Stimulated activated CD8-positive, alpha-beta memory T cell treated with anti-CD3 and anti-CD28 coated beads, Interleukin-15, amount 100 ng/mL, for 24 hours (primary cell): ENCODE measurements at regions not wholly inside any gene's neighbourhood (a gene's known extent, or its start where the extent isn't known, plus 50 kb on each side); places are given as distances from the start of the nearest gene placed in this dataset.

Source experiments
- DNase-seq: peaks from one replicate; pipeline ENCODE4 v3.0.0-alpha.2; 2020; ENCODE audit warnings: low read depth

GRCh38 chr6:119655124-119655523, 305.6 kb upstream of the MAN1A1 start:
- no peak for DNase-seq

- no peak for DNase-seq
These were observed 303.8 kb upstream of the MAN1A1 start for GRCh38 chr6:119653329-119653728.

GRCh38 chr6:119649531-119649930, 300.0 kb upstream of the MAN1A1 start:
- DNase-seq: no peak

- DNase-seq: no peak
These were observed 297.7 kb upstream of the MAN1A1 start for GRCh38 chr6:119647309-119647708.

- DNase-seq: no peak
These were observed 294.3 kb upstream of the MAN1A1 start for GRCh38 chr6:119643876-119644275.

GRCh38 chr6:119637768-119638167, 288.2 kb upstream of the MAN1A1 start:
- DNase-seq: no peak

GRCh38 chr6:119636060-119636459, 286.5 kb upstream of the MAN1A1 start:
- no peak for DNase-seq

GRCh38 chr6:119633461-119633860, 283.9 kb upstream of the MAN1A1 start:
- DNase-seq: no peak

- no peak for DNase-seq
These were observed 281.1 kb upstream of the MAN1A1 start for GRCh38 chr6:119630561-119631192.

GRCh38 chr6:119628691-119629594, 279.4 kb upstream of the MAN1A1 start:
- no peak for DNase-seq

GRCh38 chr6:119627908-119628669, 278.5 kb upstream of the MAN1A1 start:
- DNase-seq: no peak

- DNase-seq: no peak
These were observed 277.5 kb upstream of the MAN1A1 start for GRCh38 chr6:119626884-119627619.

GRCh38 chr6:119620846-119621555, 271.4 kb upstream of the MAN1A1 start:
- no peak for DNase-seq

GRCh38 chr6:119614138-119614537, 264.6 kb upstream of the MAN1A1 start:
- no peak for DNase-seq

GRCh38 chr6:119612911-119613381, 263.4 kb upstream of the MAN1A1 start:
- DNase-seq: no peak

GRCh38 chr6:119612176-119612891, 262.8 kb upstream of the MAN1A1 start:
- no peak for DNase-seq

- no peak for DNase-seq
These were observed 261.2 kb upstream of the MAN1A1 start for GRCh38 chr6:119610754-119611153.

GRCh38 chr6:119610265-119610664, 260.7 kb upstream of the MAN1A1 start:
- no peak for DNase-seq

GRCh38 chr6:119609865-119610264, 260.3 kb upstream of the MAN1A1 start:
- no peak for DNase-seq

GRCh38 chr6:119608994-119609393, 259.4 kb upstream of the MAN1A1 start:
- no peak for DNase-seq

GRCh38 chr6:119604124-119604523, 254.6 kb upstream of the MAN1A1 start:
- DNase-seq: no peak
